WI38 (cell line): ENCODE measurements at regions not wholly inside any gene's neighbourhood (a gene's known extent, or its start where the extent isn't known, plus 50 kb on each side); places are given as distances from the start of the nearest gene placed in this dataset.

Source experiments
- H3K4me3 ChIP-seq: 2 replicates; pipeline ENCODE4 v1.5.1; 2011; ENCODE audit warnings: low read depth, mild to moderate bottlenecking, control low read depth, low read length
- CTCF ChIP-seq: IDR thresholded peaks from 2 replicates; pipeline ENCODE4 v1.5.1; 2012; ENCODE audit warnings: low read depth, mild to moderate bottlenecking, control low read depth, low read length

GRCh38 chr5:24353611-24354010, 291.2 kb downstream of the CDH10 start:
- H3K4me3 ChIP-seq = no peak overlapping the region
- TF ChIP-seq CTCF = no peak

GRCh38 chr5:24363789-24364481, 280.8 kb downstream of the CDH10 start:
- TF ChIP-seq CTCF = no peak
- no peak overlapping the region for H3K4me3 ChIP-seq

GRCh38 chr5:24364711-24365110, 280.1 kb downstream of the CDH10 start:
- no peak for TF ChIP-seq CTCF
- H3K4me3 ChIP-seq = no peak overlapping the region

GRCh38 chr5:24365406-24365805, 279.4 kb downstream of the CDH10 start:
- TF ChIP-seq CTCF = no peak
- H3K4me3 ChIP-seq = no peak overlapping the region

- no peak overlapping the region for H3K4me3 ChIP-seq
- TF ChIP-seq CTCF = no peak
Observed at GRCh38 chr5:24367216-24367615, 277.6 kb downstream of the CDH10 start.

- no peak for TF ChIP-seq CTCF
- no peak overlapping the region for H3K4me3 ChIP-seq
Observed at GRCh38 chr5:24368115-24368514, 276.7 kb downstream of the CDH10 start.

GRCh38 chr5:24376210-24376609, 268.6 kb downstream of the CDH10 start:
- TF ChIP-seq CTCF = no peak
- no peak overlapping the region for H3K4me3 ChIP-seq
